ENCODE measurements at regions not wholly inside any gene's neighbourhood (a gene's known extent, or its start where the extent isn't known, plus 50 kb on each side); places are given as distances from the start of the nearest gene placed in this dataset.

GRCh38 chr6:144741659-144742058 is 456.5 kb downstream of the UTRN start:
- H3K4me3 ChIP-seq = no peak overlapping the region
- H3K27ac ChIP-seq = no peak overlapping the region
- TF ChIP-seq, protein P1, sequence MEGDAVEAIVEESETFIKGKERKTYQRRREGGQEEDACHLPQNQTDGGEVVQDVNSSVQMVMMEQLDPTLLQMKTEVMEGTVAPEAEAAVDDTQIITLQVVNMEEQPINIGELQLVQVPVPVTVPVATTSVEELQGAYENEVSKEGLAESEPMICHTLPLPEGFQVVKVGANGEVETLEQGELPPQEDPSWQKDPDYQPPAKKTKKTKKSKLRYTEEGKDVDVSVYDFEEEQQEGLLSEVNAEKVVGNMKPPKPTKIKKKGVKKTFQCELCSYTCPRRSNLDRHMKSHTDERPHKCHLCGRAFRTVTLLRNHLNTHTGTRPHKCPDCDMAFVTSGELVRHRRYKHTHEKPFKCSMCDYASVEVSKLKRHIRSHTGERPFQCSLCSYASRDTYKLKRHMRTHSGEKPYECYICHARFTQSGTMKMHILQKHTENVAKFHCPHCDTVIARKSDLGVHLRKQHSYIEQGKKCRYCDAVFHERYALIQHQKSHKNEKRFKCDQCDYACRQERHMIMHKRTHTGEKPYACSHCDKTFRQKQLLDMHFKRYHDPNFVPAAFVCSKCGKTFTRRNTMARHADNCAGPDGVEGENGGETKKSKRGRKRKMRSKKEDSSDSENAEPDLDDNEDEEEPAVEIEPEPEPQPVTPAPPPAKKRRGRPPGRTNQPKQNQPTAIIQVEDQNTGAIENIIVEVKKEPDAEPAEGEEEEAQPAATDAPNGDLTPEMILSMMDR (IDR thresholded peaks at IDR 0.05) = no peak
- no peaks in the 10 kb centered on the region for H3K27me3 ChIP-seq
- intact Hi-C loops (cut with DNase I) = no loop called here
- no peaks in the 10 kb centered on the region for H3K9me3 ChIP-seq
- no peaks in the 10 kb centered on the region for H3K4me1 ChIP-seq
- peaks cover 0 to 3% of the 10 kb centered on the region in 2 donors for H3K36me3 ChIP-seq
- no peak for DNase-seq (ENCODE audit: low spot score in 2 of 2)

DNA sequence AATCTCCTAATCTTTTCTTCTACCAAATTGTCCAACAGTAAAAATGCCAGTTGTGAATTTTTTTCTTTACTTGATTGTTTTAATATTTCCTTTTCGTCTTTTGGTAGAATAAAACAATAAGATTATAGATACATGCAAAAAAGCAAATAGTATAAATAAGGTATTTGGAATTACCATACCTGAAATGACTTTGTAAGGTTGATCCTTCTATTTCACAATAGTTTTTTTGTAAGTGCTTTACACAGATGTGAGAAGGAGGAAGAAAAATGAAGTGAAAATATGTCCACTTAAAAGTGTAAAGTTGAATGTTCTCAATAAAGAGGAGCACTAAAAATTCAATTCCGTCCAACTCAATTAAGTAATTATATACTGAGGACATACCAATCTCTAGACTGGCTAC is 457.6 kb downstream of the UTRN start:
- H3K4me3 ChIP-seq = no peak overlapping the region
- no peaks in the 10 kb centered on the region for H3K9me3 ChIP-seq
- no peaks in the 10 kb centered on the region for H3K27me3 ChIP-seq
- no peak for DNase-seq (ENCODE audit: low spot score in 2 of 2)
- intact Hi-C loops (cut with DNase I) = no loop called here
- peaks cover 0 to 3% of the 10 kb centered on the region in 2 donors for H3K36me3 ChIP-seq
- H3K27ac ChIP-seq = no peak overlapping the region
- TF ChIP-seq, protein P1 (IDR thresholded peaks at IDR 0.05) = no peak
- no peaks in the 10 kb centered on the region for H3K4me1 ChIP-seq

DNA sequence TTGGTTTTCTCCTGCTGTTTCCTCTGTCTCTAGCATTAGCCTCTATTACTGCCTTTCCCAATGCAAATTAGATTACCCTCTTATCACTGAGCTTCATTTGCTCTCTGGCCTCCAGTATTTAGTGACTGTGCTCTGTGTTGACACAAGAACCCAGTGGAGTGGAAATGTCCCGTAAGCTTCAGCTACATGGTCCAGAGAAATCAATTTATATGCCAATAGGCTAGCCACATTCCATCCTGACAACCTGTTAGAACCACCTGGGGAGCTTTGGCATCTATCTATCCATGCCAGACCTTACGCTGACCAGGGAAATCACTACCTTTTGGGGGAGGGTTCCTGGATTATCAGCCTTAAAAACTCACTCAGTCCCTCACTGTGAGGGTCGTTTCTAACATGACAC is 459.6 kb downstream of the UTRN start:
- Histone ChIP-seq H3K36me3 (peaks cover 0 to 7% of the 10 kb centered on the region in 2 donors), H3K27me3 (no peaks in the 10 kb centered on the region), H3K27ac (no peak overlapping the region), H3K4me1 (no peaks in the 10 kb centered on the region), H3K4me3 (no peak overlapping the region), H3K9me3 (no peaks in the 10 kb centered on the region)
- intact Hi-C loops (cut with DNase I) = no loop called here
- no peak for DNase-seq (ENCODE audit: low spot score in 2 of 2)
- TF ChIP-seq, protein P1 (IDR thresholded peaks at IDR 0.05) = no peak

GRCh38 chr6:144745439-144745838 is 460.3 kb downstream of the UTRN start:
- H3K9me3 ChIP-seq = no peaks in the 10 kb centered on the region
- DNase-seq (ENCODE audit: low spot score in 2 of 2) = no peak
- intact Hi-C loops (cut with DNase I) = no loop called here
- H3K27ac ChIP-seq = no peak overlapping the region
- no peaks in the 10 kb centered on the region for H3K4me1 ChIP-seq
- peaks cover 4 to 7% of the 10 kb centered on the region in 2 donors for H3K36me3 ChIP-seq
- TF ChIP-seq, protein P1 (IDR thresholded peaks at IDR 0.05) = no peak
- no peaks in the 10 kb centered on the region for H3K27me3 ChIP-seq
- no peak overlapping the region for H3K4me3 ChIP-seq

DNA sequence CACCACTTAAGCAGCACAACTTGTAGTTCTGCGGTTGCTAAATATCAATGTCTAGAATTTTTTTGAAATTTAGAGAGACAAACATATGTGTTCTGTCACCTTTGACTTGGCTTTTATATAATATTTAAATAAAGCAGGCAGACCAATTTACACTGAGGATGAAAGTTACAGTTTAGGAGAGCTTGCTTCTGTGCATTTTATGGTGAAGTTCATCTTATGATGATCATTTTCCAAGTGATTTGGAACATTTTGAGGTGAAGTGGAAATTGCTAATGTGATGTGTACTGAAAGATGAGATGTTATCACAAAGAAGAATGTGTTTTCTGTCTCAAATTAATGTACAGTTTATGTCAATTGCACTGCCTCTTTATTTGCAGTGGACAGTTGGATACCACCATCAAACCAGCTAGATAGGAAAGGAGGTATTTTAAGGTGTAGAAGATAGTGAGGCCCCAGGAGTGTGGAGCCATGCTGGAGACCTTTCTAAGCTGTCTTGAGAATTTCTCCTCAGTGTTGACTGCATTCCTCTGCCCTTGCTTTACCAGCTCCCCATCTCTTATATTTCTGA is 461.9 kb downstream of the UTRN start:
- no peak overlapping the region for H3K4me3 ChIP-seq
- peaks cover 4 to 7% of the 10 kb centered on the region in 2 donors for H3K36me3 ChIP-seq
- DNase-seq (ENCODE audit: low spot score in 2 of 2) = no peak
- intact Hi-C loops (cut with DNase I) = no loop called here
- TF ChIP-seq, protein P1 (IDR thresholded peaks at IDR 0.05) = no peak
- no peaks in the 10 kb centered on the region for H3K4me1 ChIP-seq
- no peaks in the 10 kb centered on the region for H3K27me3 ChIP-seq
- H3K9me3 ChIP-seq = no peaks in the 10 kb centered on the region
- no peak overlapping the region for H3K27ac ChIP-seq

- H3K27me3 ChIP-seq = no peaks in the 10 kb centered on the region
- no peak overlapping the region for H3K4me3 ChIP-seq
- H3K36me3 ChIP-seq = peaks cover 4 to 12% of the 10 kb centered on the region in 2 donors
- no peaks in the 10 kb centered on the region for H3K4me1 ChIP-seq
- intact Hi-C loops (cut with DNase I) = no loop called here
- DNase-seq (ENCODE audit: low spot score in 2 of 2) = no peak
- H3K9me3 ChIP-seq = no peaks in the 10 kb centered on the region
- TF ChIP-seq, protein P1 (IDR thresholded peaks at IDR 0.05) = no peak
- H3K27ac ChIP-seq = no peak overlapping the region
Observed at GRCh38 chr6:144749263-144749662, 464.1 kb downstream of the UTRN start.

All from ascending aorta (tissue), 2 donors.